HepG2 (cell line): ENCODE measurements at regions not wholly inside any gene's neighbourhood (a gene's known extent, or its start where the extent isn't known, plus 50 kb on each side); places are given as distances from the start of the nearest gene placed in this dataset.

Experiments
- ATAC-seq: fragments of 200-7000 bp; cut with Tn5 transposase; 3 replicates; pipeline ENCODE4 v1.9.1; 2020; ENCODE audit warnings: mild to moderate bottlenecking, moderate library complexity
- BruUV-seq: library from RNA; stranded (reverse); fragments of 400-500 nt; replicated peaks from 2 replicates; lab custom pipeline; 2021; lab: Mats Ljungman, UMichigan
- CTCF ChIA-PET: fragments of 300-600 bp; formaldehyde crosslinking; extraction: SDS; loops from one replicate; lab custom pipeline; 2021; ENCODE audit warnings: low total read pairs, inconsistent platforms, low intra/inter-chr PET ratio; lab: Yijun Ruan, JAX
- POLR2A ChIA-PET: fragments of 350-600 bp; sonication (Branson Sonifier 250); formaldehyde crosslinking; loops from one replicate; lab custom pipeline; 2020; ENCODE audit warnings: antibody characterized with exemption, inconsistent platforms; lab: Yijun Ruan, JAX
- DNase-seq: peaks from one replicate; pipeline ENCODE4 v3.0.0-alpha.2; 2015; ENCODE audit warnings: low spot score
- FAIRE-seq: peaks from 3 replicates; lab custom pipeline; 2011; peaks lifted over from hg19 to GRCh38; lab: Jason Lieb, UNC
- H2AFZ ChIP-seq: one replicate; pipeline ENCODE4 v1.6.1; 2011; ENCODE audit warnings: low read length, inconsistent platforms
- H3K27ac ChIP-seq: fragments of 300-600 bp; 3 replicates; pipeline ENCODE4 v1.8.0; 2011; ENCODE audit warnings: mixed run types, mild to moderate bottlenecking, mixed read lengths, low read length, inconsistent platforms; ENCODE audit not compliant: insufficient read depth; ENCODE audit errors: extremely low read length
- H3K27me3 ChIP-seq, 2 experiments: fragments of 200-600 bp in 1 of 2; 2 replicates in 1 of 2; 3 replicates in 1 of 2; pipeline versions ENCODE4 v1.6.0 to v1.8.0; 2011; ENCODE audit warnings: low read length in 2 of 2, mild to moderate bottlenecking in 2 of 2, moderate library complexity in 2 of 2, inconsistent platforms in 1 of 2; ENCODE audit not compliant: insufficient read depth in 2 of 2, control insufficient read depth in 1 of 2
- H3K36me3 ChIP-seq, 2 experiments: fragments of 200-600 bp in 1 of 2; replicated peaks in 1 of 2; 2 replicates in 1 of 2; 3 replicates in 1 of 2; pipeline versions ENCODE4 v1.5.1 to v1.8.0; 2011; ENCODE audit warnings: low read length in 2 of 2, inconsistent platforms in 1 of 2; ENCODE audit not compliant: insufficient read depth in 2 of 2, control insufficient read depth in 1 of 2
- H3K4me1 ChIP-seq: 2 replicates; pipeline ENCODE4 v1.5.1; 2012; ENCODE audit warnings: low read length, inconsistent platforms; ENCODE audit not compliant: insufficient read depth
- H3K4me2 ChIP-seq: 2 replicates; pipeline ENCODE4 v1.6.0; 2011; ENCODE audit warnings: low read depth, low read length, inconsistent platforms
- H3K4me3 ChIP-seq, 3 experiments: fragments of 200-600 bp in 1 of 3; sonication (generic), shearing (Covaris generic) in 1 of 3; replicated peaks in 1 of 3; 2 replicates each; pipeline ENCODE4 v1.5.1; 2011 to 2016; ENCODE audit warnings: low read length in 3 of 3, inconsistent platforms in 2 of 3, low read depth in 2 of 3, mild to moderate bottlenecking in 2 of 3, control low read depth in 1 of 3, mixed read lengths in 1 of 3; ENCODE audit not compliant: insufficient read depth in 1 of 3
- H3K79me2 ChIP-seq: one replicate; pipeline ENCODE4 v1.6.1; 2011; ENCODE audit warnings: low read length, inconsistent platforms; ENCODE audit not compliant: insufficient read depth
- H3K9ac ChIP-seq: 2 replicates; pipeline ENCODE4 v1.6.0; 2011; ENCODE audit warnings: mild to moderate bottlenecking, low read depth, low read length, inconsistent platforms; ENCODE audit not compliant: insufficient read depth
- H3K9me3 ChIP-seq: 2 replicates; pipeline ENCODE4 v1.5.1; 2012; ENCODE audit warnings: mild to moderate bottlenecking, low read length
- H4K20me1 ChIP-seq: 2 replicates; pipeline ENCODE4 v1.6.0; 2011; ENCODE audit warnings: inconsistent platforms, mild to moderate bottlenecking, low read length, moderate library complexity; ENCODE audit not compliant: insufficient read depth
- NBN ChIP-seq: fragments of 450-650 bp; conservative IDR thresholded peaks from 2 replicates; pipeline ENCODE4 v1.6.1; 2017
- ZNF383 ChIP-seq: sonication (generic); formaldehyde crosslinking; IDR thresholded peaks from 2 replicates; pipeline ENCODE4 v1.4.0; 2020; ENCODE audit warnings: missing genetic modification reagents, mild to moderate bottlenecking, borderline replicate concordance
- WGBS: methylation state at CpG from one replicate; pipeline ENCODE4 v1.1.6; 2017; ENCODE audit warnings: low lambda C conversion rate; 5-methylcytosine and 5-hydroxymethylcytosine counted together
- in situ Hi-C: cut with HindIII; loops from 2 replicates; pipeline ENCODE4 v1.10.0; 2017; ENCODE audit warnings: low pct_unique_long_range_greater_than_20kb; ENCODE audit not compliant: extremely low pct_ligation_motif_present
- intact Hi-C: fragments of 100-400 bp; cut with micrococcal nuclease; formaldehyde crosslinking; loops from one replicate; pipeline ENCODE4 v1.10.0; 2022; ENCODE audit not compliant: unreplicated experiment
- TF ChIP-seq, protein P1 (sequence below): sonication (generic); formaldehyde crosslinking; IDR thresholded peaks from 2 replicates; pipeline ENCODE4 v1.8.0; 2022; ENCODE audit warnings: mild to moderate bottlenecking, missing genetic modification reagents, moderate library complexity
- TF ChIP-seq, protein P2 (sequence below): sonication (generic); formaldehyde crosslinking; IDR thresholded peaks from 2 replicates; pipeline ENCODE4 v1.4.0; 2020; ENCODE audit warnings: missing genetic modification reagents, borderline replicate concordance
- TF ChIP-seq, protein P3 (sequence below): sonication (generic); formaldehyde crosslinking; IDR thresholded peaks from 2 replicates; pipeline ENCODE4 v1.9.0; 2021; ENCODE audit warnings: mild to moderate bottlenecking, missing genetic modification reagents
- TF ChIP-seq, protein P4 (sequence below): sonication (generic); formaldehyde crosslinking; IDR thresholded peaks from 2 replicates; pipeline ENCODE4 v1.9.0; 2021; ENCODE audit warnings: missing genetic modification reagents, borderline replicate concordance

DNA sequence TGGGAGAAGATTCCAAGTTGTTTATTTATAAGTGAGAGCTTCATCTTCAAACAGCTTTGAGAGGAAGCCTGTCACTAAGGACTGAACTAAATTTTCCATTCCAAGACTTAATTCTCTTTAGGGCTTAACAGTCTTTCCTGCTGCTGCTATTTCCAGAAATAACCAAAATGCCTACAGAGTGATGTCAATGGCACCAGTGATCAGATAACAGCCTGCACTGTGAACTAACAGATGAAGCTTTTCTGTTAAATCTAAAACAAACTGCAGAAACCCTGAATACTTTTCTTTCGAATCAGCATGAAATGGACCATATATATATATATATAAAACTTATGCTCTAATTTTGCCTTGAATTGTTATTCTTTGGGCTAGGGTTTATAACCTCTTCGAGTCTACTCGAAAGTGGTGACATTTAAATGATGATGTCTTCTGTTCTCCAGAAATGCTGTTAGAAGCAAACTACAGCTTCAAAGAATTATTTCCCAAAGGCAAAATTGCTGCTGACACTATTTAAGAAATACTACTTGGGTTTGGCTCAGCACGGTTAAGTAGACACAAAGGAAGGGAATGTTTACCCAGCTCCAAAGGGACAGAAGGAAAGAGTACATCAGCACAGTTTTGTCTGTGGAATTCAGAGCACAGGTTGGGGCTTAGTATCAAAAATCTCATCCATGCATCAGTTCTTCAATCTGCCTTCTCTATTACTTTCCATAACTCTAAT is 238.5 kb upstream of the LRRN1 start:
- intact Hi-C loops (no loop called here), in situ Hi-C loops (no loop called here)
- no peaks in the 10 kb centered on the region for H3K4me1 ChIP-seq
- no peak overlapping the region for H2AFZ ChIP-seq
- no peaks in the 10 kb centered on the region for H3K79me2 ChIP-seq
- H3K9ac ChIP-seq, result no peak overlapping the region
- no peaks in the 10 kb centered on the region for H3K36me3 ChIP-seq
- CTCF ChIA-PET, result no interaction called here
- WGBS, result 44% methylated on average over 4 of the region's 4 CpGs
- no peak for DNase-seq
- POLR2A ChIA-PET, result no interaction called here
- no peaks in the 10 kb centered on the region for H3K27me3 ChIP-seq
- no TSS peak for BruUV-seq
- H3K4me3 ChIP-seq, result no peak overlapping the region
- H3K4me2 ChIP-seq, result no peak overlapping the region
- FAIRE-seq, result no peak
- no peaks in the 10 kb centered on the region for H4K20me1 ChIP-seq
- no peak overlapping the region for H3K27ac ChIP-seq
- no peaks in the 10 kb centered on the region for H3K9me3 ChIP-seq
- ATAC-seq, result no peak
- TF ChIP-seq ZNF383 (no peak), NBN (no peak)
- TF ChIP-seq, protein P1, sequence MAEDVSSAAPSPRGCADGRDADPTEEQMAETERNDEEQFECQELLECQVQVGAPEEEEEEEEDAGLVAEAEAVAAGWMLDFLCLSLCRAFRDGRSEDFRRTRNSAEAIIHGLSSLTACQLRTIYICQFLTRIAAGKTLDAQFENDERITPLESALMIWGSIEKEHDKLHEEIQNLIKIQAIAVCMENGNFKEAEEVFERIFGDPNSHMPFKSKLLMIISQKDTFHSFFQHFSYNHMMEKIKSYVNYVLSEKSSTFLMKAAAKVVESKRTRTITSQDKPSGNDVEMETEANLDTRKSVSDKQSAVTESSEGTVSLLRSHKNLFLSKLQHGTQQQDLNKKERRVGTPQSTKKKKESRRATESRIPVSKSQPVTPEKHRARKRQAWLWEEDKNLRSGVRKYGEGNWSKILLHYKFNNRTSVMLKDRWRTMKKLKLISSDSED, result no peak
- TF ChIP-seq, protein P2, sequence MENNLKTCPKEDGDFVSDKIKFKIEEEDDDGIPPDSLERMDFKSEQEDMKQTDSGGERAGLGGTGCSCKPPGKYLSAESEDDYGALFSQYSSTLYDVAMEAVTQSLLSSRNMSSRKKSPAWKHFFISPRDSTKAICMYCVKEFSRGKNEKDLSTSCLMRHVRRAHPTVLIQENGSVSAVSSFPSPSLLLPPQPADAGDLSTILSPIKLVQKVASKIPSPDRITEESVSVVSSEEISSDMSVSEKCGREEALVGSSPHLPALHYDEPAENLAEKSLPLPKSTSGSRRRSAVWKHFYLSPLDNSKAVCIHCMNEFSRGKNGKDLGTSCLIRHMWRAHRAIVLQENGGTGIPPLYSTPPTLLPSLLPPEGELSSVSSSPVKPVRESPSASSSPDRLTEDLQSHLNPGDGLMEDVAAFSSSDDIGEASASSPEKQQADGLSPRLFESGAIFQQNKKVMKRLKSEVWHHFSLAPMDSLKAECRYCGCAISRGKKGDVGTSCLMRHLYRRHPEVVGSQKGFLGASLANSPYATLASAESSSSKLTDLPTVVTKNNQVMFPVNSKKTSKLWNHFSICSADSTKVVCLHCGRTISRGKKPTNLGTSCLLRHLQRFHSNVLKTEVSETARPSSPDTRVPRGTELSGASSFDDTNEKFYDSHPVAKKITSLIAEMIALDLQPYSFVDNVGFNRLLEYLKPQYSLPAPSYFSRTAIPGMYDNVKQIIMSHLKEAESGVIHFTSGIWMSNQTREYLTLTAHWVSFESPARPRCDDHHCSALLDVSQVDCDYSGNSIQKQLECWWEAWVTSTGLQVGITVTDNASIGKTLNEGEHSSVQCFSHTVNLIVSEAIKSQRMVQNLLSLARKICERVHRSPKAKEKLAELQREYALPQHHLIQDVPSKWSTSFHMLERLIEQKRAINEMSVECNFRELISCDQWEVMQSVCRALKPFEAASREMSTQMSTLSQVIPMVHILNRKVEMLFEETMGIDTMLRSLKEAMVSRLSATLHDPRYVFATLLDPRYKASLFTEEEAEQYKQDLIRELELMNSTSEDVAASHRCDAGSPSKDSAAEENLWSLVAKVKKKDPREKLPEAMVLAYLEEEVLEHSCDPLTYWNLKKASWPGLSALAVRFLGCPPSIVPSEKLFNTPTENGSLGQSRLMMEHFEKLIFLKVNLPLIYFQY (CRISPR knock-in tag), result no peak
- TF ChIP-seq, protein P3, sequence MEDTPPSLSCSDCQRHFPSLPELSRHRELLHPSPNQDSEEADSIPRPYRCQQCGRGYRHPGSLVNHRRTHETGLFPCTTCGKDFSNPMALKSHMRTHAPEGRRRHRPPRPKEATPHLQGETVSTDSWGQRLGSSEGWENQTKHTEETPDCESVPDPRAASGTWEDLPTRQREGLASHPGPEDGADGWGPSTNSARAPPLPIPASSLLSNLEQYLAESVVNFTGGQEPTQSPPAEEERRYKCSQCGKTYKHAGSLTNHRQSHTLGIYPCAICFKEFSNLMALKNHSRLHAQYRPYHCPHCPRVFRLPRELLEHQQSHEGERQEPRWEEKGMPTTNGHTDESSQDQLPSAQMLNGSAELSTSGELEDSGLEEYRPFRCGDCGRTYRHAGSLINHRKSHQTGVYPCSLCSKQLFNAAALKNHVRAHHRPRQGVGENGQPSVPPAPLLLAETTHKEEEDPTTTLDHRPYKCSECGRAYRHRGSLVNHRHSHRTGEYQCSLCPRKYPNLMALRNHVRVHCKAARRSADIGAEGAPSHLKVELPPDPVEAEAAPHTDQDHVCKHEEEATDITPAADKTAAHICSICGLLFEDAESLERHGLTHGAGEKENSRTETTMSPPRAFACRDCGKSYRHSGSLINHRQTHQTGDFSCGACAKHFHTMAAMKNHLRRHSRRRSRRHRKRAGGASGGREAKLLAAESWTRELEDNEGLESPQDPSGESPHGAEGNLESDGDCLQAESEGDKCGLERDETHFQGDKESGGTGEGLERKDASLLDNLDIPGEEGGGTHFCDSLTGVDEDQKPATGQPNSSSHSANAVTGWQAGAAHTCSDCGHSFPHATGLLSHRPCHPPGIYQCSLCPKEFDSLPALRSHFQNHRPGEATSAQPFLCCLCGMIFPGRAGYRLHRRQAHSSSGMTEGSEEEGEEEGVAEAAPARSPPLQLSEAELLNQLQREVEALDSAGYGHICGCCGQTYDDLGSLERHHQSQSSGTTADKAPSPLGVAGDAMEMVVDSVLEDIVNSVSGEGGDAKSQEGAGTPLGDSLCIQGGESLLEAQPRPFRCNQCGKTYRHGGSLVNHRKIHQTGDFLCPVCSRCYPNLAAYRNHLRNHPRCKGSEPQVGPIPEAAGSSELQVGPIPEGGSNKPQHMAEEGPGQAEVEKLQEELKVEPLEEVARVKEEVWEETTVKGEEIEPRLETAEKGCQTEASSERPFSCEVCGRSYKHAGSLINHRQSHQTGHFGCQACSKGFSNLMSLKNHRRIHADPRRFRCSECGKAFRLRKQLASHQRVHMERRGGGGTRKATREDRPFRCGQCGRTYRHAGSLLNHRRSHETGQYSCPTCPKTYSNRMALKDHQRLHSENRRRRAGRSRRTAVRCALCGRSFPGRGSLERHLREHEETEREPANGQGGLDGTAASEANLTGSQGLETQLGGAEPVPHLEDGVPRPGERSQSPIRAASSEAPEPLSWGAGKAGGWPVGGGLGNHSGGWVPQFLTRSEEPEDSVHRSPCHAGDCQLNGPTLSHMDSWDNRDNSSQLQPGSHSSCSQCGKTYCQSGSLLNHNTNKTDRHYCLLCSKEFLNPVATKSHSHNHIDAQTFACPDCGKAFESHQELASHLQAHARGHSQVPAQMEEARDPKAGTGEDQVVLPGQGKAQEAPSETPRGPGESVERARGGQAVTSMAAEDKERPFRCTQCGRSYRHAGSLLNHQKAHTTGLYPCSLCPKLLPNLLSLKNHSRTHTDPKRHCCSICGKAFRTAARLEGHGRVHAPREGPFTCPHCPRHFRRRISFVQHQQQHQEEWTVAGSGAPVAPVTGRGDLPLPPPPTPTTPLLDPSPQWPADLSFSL (CRISPR knock-in tag), result no peak
- TF ChIP-seq, protein P4, sequence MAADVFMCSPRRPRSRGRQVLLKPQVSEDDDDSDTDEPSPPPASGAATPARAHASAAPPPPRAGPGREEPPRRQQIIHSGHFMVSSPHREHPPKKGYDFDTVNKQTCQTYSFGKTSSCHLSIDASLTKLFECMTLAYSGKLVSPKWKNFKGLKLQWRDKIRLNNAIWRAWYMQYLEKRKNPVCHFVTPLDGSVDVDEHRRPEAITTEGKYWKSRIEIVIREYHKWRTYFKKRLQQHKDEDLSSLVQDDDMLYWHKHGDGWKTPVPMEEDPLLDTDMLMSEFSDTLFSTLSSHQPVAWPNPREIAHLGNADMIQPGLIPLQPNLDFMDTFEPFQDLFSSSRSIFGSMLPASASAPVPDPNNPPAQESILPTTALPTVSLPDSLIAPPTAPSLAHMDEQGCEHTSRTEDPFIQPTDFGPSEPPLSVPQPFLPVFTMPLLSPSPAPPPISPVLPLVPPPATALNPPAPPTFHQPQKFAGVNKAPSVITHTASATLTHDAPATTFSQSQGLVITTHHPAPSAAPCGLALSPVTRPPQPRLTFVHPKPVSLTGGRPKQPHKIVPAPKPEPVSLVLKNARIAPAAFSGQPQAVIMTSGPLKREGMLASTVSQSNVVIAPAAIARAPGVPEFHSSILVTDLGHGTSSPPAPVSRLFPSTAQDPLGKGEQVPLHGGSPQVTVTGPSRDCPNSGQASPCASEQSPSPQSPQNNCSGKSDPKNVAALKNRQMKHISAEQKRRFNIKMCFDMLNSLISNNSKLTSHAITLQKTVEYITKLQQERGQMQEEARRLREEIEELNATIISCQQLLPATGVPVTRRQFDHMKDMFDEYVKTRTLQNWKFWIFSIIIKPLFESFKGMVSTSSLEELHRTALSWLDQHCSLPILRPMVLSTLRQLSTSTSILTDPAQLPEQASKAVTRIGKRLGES (CRISPR knock-in tag), result no peak
